Lung (tissue), 11 donors: ENCODE measurements at regions not wholly inside any gene's neighbourhood (a gene's known extent, or its start where the extent isn't known, plus 50 kb on each side); places are given as distances from the start of the nearest gene placed in this dataset.

Source experiments
- ATAC-seq: fragments of 200-7000 bp; cut with Tn5 transposase; one replicate; pipeline ENCODE4 v1.9.1; 2020; ENCODE audit warnings: moderate number of reproducible peaks; ENCODE audit not compliant: insufficient read depth, low FRiP score
- DNase-seq, 3 donors: peaks; one replicate each; pipeline ENCODE4 v3.0.0-alpha.2; 2013 to 2017
- H3K27ac ChIP-seq, 2 donors: one replicate each; pipeline ENCODE4 v1.5.1; 2013; ENCODE audit warnings: mild to moderate bottlenecking in 2 of 2, moderate library complexity in 2 of 2, control low read depth in 1 of 2, inconsistent platforms in 1 of 2, low read depth in 1 of 2, low read length in 1 of 2
- H3K27me3 ChIP-seq, 3 donors: one replicate each; pipeline ENCODE4 v1.5.1; 2013; ENCODE audit warnings: low read length in 2 of 3; ENCODE audit not compliant: control insufficient read depth in 3 of 3, insufficient read depth in 3 of 3
- H3K36me3 ChIP-seq, 4 donors: one replicate each; pipeline ENCODE4 v1.5.1; 2013; ENCODE audit warnings: low read length in 4 of 4, mild to moderate bottlenecking in 1 of 4, moderate library complexity in 1 of 4; ENCODE audit not compliant: control insufficient read depth in 4 of 4, insufficient read depth in 4 of 4
- H3K4me1 ChIP-seq, 5 donors: one replicate each; pipeline ENCODE4 v1.5.1; 2013; ENCODE audit warnings: low read length in 5 of 5, mild to moderate bottlenecking in 2 of 5, moderate library complexity in 1 of 5; ENCODE audit not compliant: control insufficient read depth in 5 of 5, insufficient read depth in 5 of 5
- H3K4me3 ChIP-seq: one replicate; pipeline ENCODE4 v1.5.1; 2013; ENCODE audit warnings: mild to moderate bottlenecking, control low read depth, moderate library complexity
- H3K9ac ChIP-seq, 2 donors: one replicate each; pipeline ENCODE4 v1.5.1; 2013; ENCODE audit warnings: low read length in 2 of 2, control low read depth in 1 of 2; ENCODE audit not compliant: insufficient read depth in 1 of 2
- H3K9me3 ChIP-seq, 4 donors: one replicate each; pipeline ENCODE4 v1.5.1; 2013; ENCODE audit warnings: low read length in 3 of 4, mild to moderate bottlenecking in 1 of 4, moderate library complexity in 1 of 4; ENCODE audit not compliant: control insufficient read depth in 4 of 4, insufficient read depth in 3 of 4
- CTCF ChIP-seq: IDR thresholded peaks from 2 replicates; pipeline ENCODE4 v1.5.1; 2012; ENCODE audit warnings: mild to moderate bottlenecking; ENCODE audit errors: control extremely low read depth, extremely low read depth
- WGBS, 2 donors: extraction: QIAGEN DNeasy Blood & Tissue Kit; methylation state at CpG; one replicate each; pipeline ENCODE4 v1.1.7; 2013; 5-methylcytosine and 5-hydroxymethylcytosine counted together
- donor health status: control.
- donor health status: control.
- donor health status: Bipolar disorder and iron deficiency.
- donor health status: healthy.
- donor health status: DM: yes; HTN: yes; CAD: no.

GRCh38 chr3:877001-877400, 215.8 kb upstream of the CNTN6 start:
- Histone ChIP-seq H3K27me3 (no peaks in the 10 kb centered on the region), H3K9ac (no peak overlapping the region), H3K4me3 (no peak overlapping the region), H3K4me1 (no peaks in the 10 kb centered on the region), H3K36me3 (no peaks in the 10 kb centered on the region), H3K9me3 (no peaks in the 10 kb centered on the region), H3K27ac (no peak overlapping the region)
- TF ChIP-seq CTCF = no peak
- WGBS, 2 donors = 32 to 55% methylated on average over 1 of the region's 1 CpG
- ATAC-seq = no peak
- DNase-seq = no peak

- Histone ChIP-seq H3K9me3 (no peaks in the 10 kb centered on the region), H3K4me3 (no peak overlapping the region), H3K27me3 (no peaks in the 10 kb centered on the region), H3K4me1 (no peaks in the 10 kb centered on the region), H3K9ac (no peak overlapping the region), H3K27ac (no peak overlapping the region), H3K36me3 (no peaks in the 10 kb centered on the region)
- TF ChIP-seq CTCF = no peak
- DNase-seq (no peak), ATAC-seq (no peak)
- 85 to 87% methylated on average over 1 of the region's 1 CpG for WGBS, 2 donors
These were observed 214.1 kb upstream of the CNTN6 start for GRCh38 chr3:878746-879145.

DNA sequence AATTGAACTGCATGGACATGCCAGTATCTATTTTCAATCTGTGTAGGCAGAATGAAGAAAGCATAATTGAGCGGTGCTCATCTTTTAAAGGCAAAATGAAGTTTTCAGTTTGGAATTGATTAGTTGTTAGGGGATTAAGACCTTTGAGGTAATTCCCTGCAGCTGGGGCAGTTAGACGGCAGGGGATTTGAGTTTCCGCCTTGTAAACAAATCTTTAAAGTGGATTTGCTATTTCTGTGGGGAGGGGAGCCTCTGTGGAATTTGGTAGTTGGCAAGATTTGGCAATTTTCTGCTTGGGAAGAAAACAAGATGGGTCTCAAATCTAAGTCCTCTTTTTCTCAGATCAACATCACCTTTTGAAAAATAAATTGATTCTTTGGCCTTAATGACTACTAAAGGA, 212.5 kb upstream of the CNTN6 start:
- 73 to 83% methylated on average over 3 of the region's 3 CpGs for WGBS, 2 donors
- no peak for TF ChIP-seq CTCF
- ATAC-seq = no peak

DNA sequence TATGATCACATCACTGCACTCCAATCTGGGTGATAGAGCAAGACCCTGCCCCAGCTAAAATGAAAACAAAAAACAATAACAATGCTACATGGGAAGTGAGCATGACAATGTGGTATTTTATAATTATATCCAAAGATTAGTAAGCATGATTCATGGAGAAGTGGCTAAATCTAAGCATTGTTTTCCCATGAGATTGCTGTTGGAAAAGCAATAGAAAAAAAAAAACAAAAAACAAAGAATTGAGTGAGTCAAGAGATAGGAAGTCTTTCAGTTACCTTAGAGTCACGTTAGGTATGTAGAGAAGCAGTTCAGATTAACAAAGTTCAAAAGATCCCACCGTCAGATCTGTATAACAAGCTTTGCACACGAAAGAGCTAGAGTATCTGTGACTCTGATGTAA, 210.3 kb upstream of the CNTN6 start:
- Histone ChIP-seq H3K27ac (no peak overlapping the region), H3K9ac (no peak overlapping the region), H3K27me3 (no peaks in the 10 kb centered on the region), H3K4me1 (no peaks in the 10 kb centered on the region), H3K36me3 (no peaks in the 10 kb centered on the region), H3K4me3 (no peak overlapping the region), H3K9me3 (no peaks in the 10 kb centered on the region)
- TF ChIP-seq CTCF = no peak
- DNase-seq (no peak), ATAC-seq (no peak)
- 71 to 87% methylated on average over 3 of the region's 3 CpGs for WGBS, 2 donors

More for the DNA sequence above, 212.5 kb upstream of the CNTN6 start:
- H3K9me3 ChIP-seq = no peaks in the 10 kb centered on the region
- no peak for DNase-seq
- no peaks in the 10 kb centered on the region for H3K27me3 ChIP-seq
- no peak overlapping the region for H3K9ac ChIP-seq
- H3K4me3 ChIP-seq = no peak overlapping the region
- H3K27ac ChIP-seq = no peak overlapping the region
- no peaks in the 10 kb centered on the region for H3K4me1 ChIP-seq
- H3K36me3 ChIP-seq = no peaks in the 10 kb centered on the region
